Activated naive CD4-positive, alpha-beta T cell treated with anti-CD3 and anti-CD28 coated beads, Interleukin-2, amount 10 ng/mL, durations not matched to agents 7 days and 5 days (primary cell): ENCODE measurements at regions not wholly inside any gene's neighbourhood (a gene's known extent, or its start where the extent isn't known, plus 50 kb on each side); places are given as distances from the start of the nearest gene placed in this dataset.
"Not testable (repeated sequence)": the region's sequence is repeated elsewhere in the genome, so short reads cannot be mapped to it uniquely, and the experiment has no call there.

Source experiments
- CTCF ChIA-PET: fragments of 350-600 bp; sonication (Branson Sonifier 250); formaldehyde crosslinking; loops from one replicate; lab custom pipeline; 2021; ENCODE audit warnings: antibody characterized with exemption; lab: Charles Lee
- DNase-seq: peaks from one replicate; pipeline ENCODE4 v3.0.0-alpha.2; 2020
- H3K27ac Mint-ChIP-seq: one replicate; pipeline ENCODE4 v1.8.0; 2021; ENCODE audit warnings: mild to moderate bottlenecking, moderate library complexity, mixed read lengths
- H3K27me3 Mint-ChIP-seq: one replicate; pipeline ENCODE4 v1.8.0; 2021; ENCODE audit warnings: mild to moderate bottlenecking, mixed read lengths
- H3K36me3 Mint-ChIP-seq: one replicate; pipeline ENCODE4 v1.8.0; 2021; ENCODE audit warnings: mixed read lengths
- H3K4me1 Mint-ChIP-seq: one replicate; pipeline ENCODE4 v1.8.0; 2021; ENCODE audit warnings: mixed read lengths
- H3K4me3 Mint-ChIP-seq: one replicate; pipeline ENCODE4 v1.8.0; 2021; ENCODE audit warnings: mild to moderate bottlenecking, moderate library complexity, mixed read lengths
- H3K9me3 Mint-ChIP-seq: one replicate; pipeline ENCODE4 v1.8.0; 2021; ENCODE audit warnings: mixed read lengths

DNA sequence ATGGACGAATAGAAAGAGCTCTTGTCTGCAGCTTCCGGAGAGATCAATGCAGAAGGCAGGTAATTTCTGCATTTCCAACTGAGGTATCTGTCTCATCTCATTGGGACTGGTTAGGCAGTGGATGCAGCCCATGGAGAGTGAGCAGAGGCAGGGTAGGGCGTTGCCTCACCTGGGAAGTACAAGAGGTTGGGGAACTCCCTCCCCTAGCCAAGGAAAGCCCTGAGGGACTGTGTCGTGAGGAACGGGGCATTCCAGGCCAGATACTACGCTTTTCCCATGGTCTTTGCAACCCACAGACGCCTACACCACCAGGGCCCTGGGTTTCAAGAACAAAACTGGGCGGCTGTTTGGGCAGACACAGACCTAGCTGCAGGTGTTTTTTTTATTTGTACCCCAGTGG is 186.3 kb downstream of the ETV1 start:
- H3K27ac Mint-ChIP-seq, result no peak overlapping the region
- no peak overlapping the region for H3K4me3 Mint-ChIP-seq
- peaks cover 9% of the 10 kb centered on the region for H3K9me3 Mint-ChIP-seq
- no peaks in the 10 kb centered on the region for H3K36me3 Mint-ChIP-seq
- H3K27me3 Mint-ChIP-seq, result no peaks in the 10 kb centered on the region
- no peaks in the 10 kb centered on the region for H3K4me1 Mint-ChIP-seq
- DNase-seq, result no peak
- CTCF ChIA-PET, result interaction anchor here (0.6 kb wide), 1 partner anchor 411 kb away, joined by 3 read pairs; no protein-coding TSS in a partner anchor

GRCh38 chr7:13806089-13806867 is 183.2 kb downstream of the ETV1 start:
- H3K36me3 Mint-ChIP-seq, CTCF ChIA-PET, H3K4me1 Mint-ChIP-seq, H3K4me3 Mint-ChIP-seq, H3K27ac Mint-ChIP-seq, H3K27me3 Mint-ChIP-seq, DNase-seq: not testable (repeated sequence)
- peaks cover 13% of the 10 kb centered on the region for H3K9me3 Mint-ChIP-seq

DNA sequence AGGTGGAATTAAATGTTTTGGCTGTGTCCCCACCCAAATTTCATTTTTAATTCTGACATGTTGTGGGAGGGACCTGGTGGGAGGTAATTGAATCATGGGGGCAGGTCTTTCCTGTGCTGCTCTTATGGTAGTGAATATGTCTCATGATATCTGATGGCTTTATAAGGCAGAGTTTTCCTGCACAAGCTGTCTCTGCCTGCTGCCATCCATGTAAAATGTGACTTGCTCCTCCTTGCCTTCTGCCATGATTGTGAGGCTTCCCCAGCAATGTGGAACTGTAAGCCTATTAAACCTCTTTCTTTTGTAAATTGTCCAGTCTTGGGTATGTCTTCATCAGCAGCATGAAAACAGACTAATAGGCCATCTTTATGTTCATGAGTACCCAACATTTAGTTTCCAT is 172.2 kb downstream of the ETV1 start:
- H3K9me3 Mint-ChIP-seq, result peaks cover 19% of the 10 kb centered on the region
- H3K4me3 Mint-ChIP-seq, H3K36me3 Mint-ChIP-seq, H3K4me1 Mint-ChIP-seq, DNase-seq, CTCF ChIA-PET, H3K27ac Mint-ChIP-seq, H3K27me3 Mint-ChIP-seq: not testable (repeated sequence)

- Mint-ChIP-seq H3K9me3 (peaks cover 21% of the 10 kb centered on the region), H3K27me3 (no peaks in the 10 kb centered on the region), H3K4me1 (no peaks in the 10 kb centered on the region), H3K36me3 (no peaks in the 10 kb centered on the region), H3K27ac (no peak overlapping the region), H3K4me3 (no peak overlapping the region)
- CTCF ChIA-PET, result no interaction called here
- no peak for DNase-seq
Observed at GRCh38 chr7:13821152-13821787, 168.2 kb downstream of the ETV1 start.

DNA sequence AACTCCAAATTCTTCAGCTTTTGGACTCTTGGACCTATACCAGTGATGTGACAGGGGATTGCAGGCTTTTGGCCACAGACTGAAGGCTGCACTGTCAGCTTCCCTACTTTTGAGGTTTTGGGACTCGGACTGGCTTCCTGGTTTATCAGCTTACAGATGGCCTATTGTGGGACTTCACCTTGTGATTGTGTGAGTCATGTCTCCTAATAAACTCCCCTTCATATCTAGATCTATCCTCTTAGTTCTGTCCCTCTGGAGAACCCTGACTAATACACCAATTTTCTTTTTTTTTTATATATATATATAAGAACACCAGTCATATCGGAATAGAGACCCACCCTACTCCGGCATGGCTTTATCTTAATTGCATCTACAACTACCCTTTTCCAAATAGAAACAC is 166.8 kb downstream of the ETV1 start:
- H3K27ac Mint-ChIP-seq, result no peak overlapping the region
- CTCF ChIA-PET, result no interaction called here
- H3K4me3 Mint-ChIP-seq, result no peak overlapping the region
- DNase-seq, result no peak
- no peaks in the 10 kb centered on the region for H3K27me3 Mint-ChIP-seq
- no peaks in the 10 kb centered on the region for H3K4me1 Mint-ChIP-seq
- H3K9me3 Mint-ChIP-seq, result peaks cover 16% of the 10 kb centered on the region
- H3K36me3 Mint-ChIP-seq, result no peaks in the 10 kb centered on the region

GRCh38 chr7:13826752-13827151 is 162.7 kb downstream of the ETV1 start:
- Mint-ChIP-seq H3K36me3 (no peaks in the 10 kb centered on the region), H3K4me3 (no peak overlapping the region), H3K4me1 (no peaks in the 10 kb centered on the region), H3K9me3 (peaks cover 10% of the 10 kb centered on the region), H3K27me3 (no peaks in the 10 kb centered on the region), H3K27ac (no peak overlapping the region)
- no peak for DNase-seq
- CTCF ChIA-PET, result no interaction called here

DNA sequence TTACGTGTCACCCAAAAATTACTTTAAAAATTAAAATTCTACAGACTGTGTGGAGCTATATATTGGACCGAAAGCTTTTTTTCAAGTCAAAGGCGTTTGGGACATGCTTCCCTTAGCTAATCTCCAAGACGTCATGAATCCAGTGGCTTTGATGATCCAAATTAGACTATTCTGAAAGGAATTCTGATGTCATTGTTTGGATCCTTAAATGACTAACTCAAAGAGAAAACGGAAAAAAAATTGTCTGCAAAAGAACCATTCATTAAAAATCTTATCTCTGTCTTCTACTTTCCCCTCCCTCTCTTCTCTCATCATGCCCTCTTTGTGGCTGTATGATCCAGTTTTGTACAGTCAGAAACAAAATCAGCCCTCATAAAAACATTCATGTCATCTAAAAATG is 161.8 kb downstream of the ETV1 start:
- H3K36me3 Mint-ChIP-seq, result no peaks in the 10 kb centered on the region

DNA sequence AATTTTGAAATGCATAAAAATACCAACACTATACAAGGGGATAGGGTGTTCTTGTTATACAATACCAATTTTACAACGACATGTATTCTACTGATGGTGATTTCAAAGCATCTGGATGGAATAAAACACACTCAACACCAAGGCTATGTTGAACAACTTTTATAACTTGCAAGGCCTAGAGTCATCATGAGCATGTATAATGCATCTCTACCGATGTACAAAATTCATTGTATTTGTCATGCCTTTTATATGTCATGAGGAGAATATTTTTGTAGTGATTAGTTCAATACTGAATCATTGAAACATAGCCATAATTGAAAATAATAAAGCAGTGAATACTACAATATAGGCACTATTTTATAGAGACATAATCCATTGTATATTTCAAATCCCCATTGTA is 160.2 kb downstream of the ETV1 start:
- no peak for DNase-seq
- H3K27ac Mint-ChIP-seq, result no peak overlapping the region
- H3K4me1 Mint-ChIP-seq, result no peaks in the 10 kb centered on the region
- no peaks in the 10 kb centered on the region for H3K36me3 Mint-ChIP-seq
- H3K4me3 Mint-ChIP-seq, result no peak overlapping the region
- H3K9me3 Mint-ChIP-seq, result peaks cover 6% of the 10 kb centered on the region
- H3K27me3 Mint-ChIP-seq, result no peaks in the 10 kb centered on the region
- CTCF ChIA-PET, result no interaction called here

More for the DNA sequence above, 161.8 kb downstream of the ETV1 start:
- CTCF ChIA-PET, result no interaction called here
- Mint-ChIP-seq H3K4me1 (no peaks in the 10 kb centered on the region), H3K4me3 (no peak overlapping the region), H3K27me3 (no peaks in the 10 kb centered on the region), H3K27ac (no peak overlapping the region), H3K9me3 (peaks cover 10% of the 10 kb centered on the region)
- no peak for DNase-seq

DNA sequence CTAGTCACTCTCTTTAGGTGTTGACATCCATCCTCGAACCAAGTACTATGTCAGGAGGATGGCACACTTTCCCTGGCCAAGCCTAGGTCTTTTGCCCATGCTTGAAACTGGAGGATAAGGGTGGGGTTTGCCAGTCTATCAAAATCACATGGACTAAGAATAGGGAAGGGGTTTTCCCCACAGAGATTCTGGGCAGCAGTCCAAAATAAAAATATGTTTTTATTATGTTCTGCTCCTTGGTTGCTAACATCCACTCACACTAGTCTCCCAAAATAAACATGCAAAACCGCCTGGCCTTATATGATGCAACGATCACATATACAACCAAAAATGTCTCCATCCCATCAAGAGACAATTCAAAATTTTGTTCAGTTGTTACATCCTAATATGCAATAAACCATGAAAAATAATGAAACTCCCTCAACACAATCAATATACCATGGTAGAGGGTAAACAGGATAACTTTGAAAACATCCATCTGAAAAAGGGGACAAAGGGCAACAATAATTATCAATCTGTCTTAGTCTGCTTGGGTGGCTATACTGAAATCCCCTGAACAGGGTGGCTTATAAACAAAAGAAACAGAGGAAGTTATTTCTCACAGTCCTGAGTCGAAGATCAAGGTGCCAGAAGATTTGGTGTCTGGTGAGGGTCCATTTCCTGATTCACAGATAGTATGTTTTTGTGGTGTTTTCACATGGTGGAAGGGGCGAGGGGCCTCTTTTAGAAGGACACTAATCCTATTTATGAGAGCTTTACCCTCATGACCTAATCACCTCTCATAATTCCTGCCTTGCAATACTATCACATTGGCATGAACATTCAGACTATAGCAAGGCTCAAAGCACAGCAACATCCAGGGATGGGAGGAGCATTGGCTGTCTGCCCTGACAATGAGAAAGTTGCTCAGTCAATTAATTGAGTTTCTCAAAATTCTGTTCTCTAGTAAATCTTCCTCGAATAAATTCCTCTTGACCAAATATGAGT is 159.3 kb downstream of the ETV1 start:
- CTCF ChIA-PET, result no interaction called here
- DNase-seq, result no peak
- peaks cover 4% of the 10 kb centered on the region for H3K9me3 Mint-ChIP-seq
- no peaks in the 10 kb centered on the region for H3K27me3 Mint-ChIP-seq
- no peaks in the 10 kb centered on the region for H3K36me3 Mint-ChIP-seq
- H3K4me3 Mint-ChIP-seq, result no peak overlapping the region
- no peaks in the 10 kb centered on the region for H3K4me1 Mint-ChIP-seq
- H3K27ac Mint-ChIP-seq, result no peak overlapping the region

DNA sequence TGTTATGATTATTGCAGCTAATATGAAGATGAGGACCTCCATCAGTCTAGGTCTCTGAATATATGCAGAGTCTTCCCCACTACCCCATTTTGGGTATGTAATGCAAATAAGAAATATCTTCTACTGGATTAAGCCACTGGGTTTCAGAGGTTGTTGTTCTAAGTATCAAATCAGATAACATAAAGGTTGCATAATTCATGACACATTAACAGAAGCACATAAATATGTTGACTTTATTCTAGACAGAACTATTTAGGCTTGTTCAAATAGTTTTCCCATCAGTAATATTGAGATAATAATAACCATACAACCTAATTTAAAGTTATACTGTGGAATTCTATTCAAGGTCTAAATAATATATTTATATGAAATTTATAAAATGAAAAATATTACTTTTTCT is 157.1 kb downstream of the ETV1 start:
- DNase-seq, result no peak
- CTCF ChIA-PET, result no interaction called here
- Mint-ChIP-seq H3K36me3 (no peaks in the 10 kb centered on the region), H3K4me1 (no peaks in the 10 kb centered on the region), H3K27ac (no peak overlapping the region), H3K9me3 (peaks cover 4% of the 10 kb centered on the region), H3K4me3 (no peak overlapping the region), H3K27me3 (no peaks in the 10 kb centered on the region)

- H3K27ac Mint-ChIP-seq, result no peak overlapping the region
Observed at GRCh38 chr7:13834328-13834761, 155.1 kb downstream of the ETV1 start.

DNA sequence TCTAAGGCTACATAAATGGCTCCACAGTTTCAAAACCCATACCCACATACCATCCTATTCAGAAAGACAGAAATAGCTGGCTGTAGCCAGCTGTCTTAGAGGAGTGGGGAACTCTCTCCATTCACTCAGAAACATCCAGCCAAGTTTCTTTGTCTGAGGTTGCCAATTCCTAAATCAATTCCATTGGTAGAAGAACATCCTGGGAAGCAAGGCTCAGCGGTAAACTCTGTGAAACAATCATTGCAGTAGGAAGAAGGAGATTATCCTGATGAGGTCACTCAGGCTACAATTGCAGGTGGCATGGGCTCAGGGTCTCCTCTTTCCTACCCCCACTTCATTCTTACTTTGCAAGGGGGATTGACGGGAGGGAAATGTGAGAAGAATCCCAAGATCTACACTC is 154.0 kb downstream of the ETV1 start:
- DNase-seq, result no peak
- CTCF ChIA-PET, result no interaction called here
- no peaks in the 10 kb centered on the region for H3K4me1 Mint-ChIP-seq
- no peak overlapping the region for H3K27ac Mint-ChIP-seq
- H3K9me3 Mint-ChIP-seq, result no peaks in the 10 kb centered on the region
- no peaks in the 10 kb centered on the region for H3K27me3 Mint-ChIP-seq
- H3K36me3 Mint-ChIP-seq, result no peaks in the 10 kb centered on the region
- H3K4me3 Mint-ChIP-seq, result no peak overlapping the region

More at GRCh38 chr7:13834328-13834761, 155.1 kb downstream of the ETV1 start:
- H3K36me3 Mint-ChIP-seq, result no peaks in the 10 kb centered on the region
- CTCF ChIA-PET, result no interaction called here
- H3K27me3 Mint-ChIP-seq, result no peaks in the 10 kb centered on the region
- H3K4me1 Mint-ChIP-seq, result no peaks in the 10 kb centered on the region
- H3K4me3 Mint-ChIP-seq, result no peak overlapping the region
- peaks cover 2% of the 10 kb centered on the region for H3K9me3 Mint-ChIP-seq
- DNase-seq, result no peak

GRCh38 chr7:13839063-13839462 is 150.4 kb downstream of the ETV1 start:
- no peaks in the 10 kb centered on the region for H3K36me3 Mint-ChIP-seq
- no peaks in the 10 kb centered on the region for H3K9me3 Mint-ChIP-seq
- no peaks in the 10 kb centered on the region for H3K27me3 Mint-ChIP-seq
- no peak overlapping the region for H3K4me3 Mint-ChIP-seq
- no peak overlapping the region for H3K27ac Mint-ChIP-seq
- H3K4me1 Mint-ChIP-seq, result no peaks in the 10 kb centered on the region
- CTCF ChIA-PET, result no interaction called here
- DNase-seq, result no peak
